ENCODE measurements at regions not wholly inside any gene's neighbourhood (a gene's known extent, or its start where the extent isn't known, plus 50 kb on each side); places are given as distances from the start of the nearest gene placed in this dataset.

DNA sequence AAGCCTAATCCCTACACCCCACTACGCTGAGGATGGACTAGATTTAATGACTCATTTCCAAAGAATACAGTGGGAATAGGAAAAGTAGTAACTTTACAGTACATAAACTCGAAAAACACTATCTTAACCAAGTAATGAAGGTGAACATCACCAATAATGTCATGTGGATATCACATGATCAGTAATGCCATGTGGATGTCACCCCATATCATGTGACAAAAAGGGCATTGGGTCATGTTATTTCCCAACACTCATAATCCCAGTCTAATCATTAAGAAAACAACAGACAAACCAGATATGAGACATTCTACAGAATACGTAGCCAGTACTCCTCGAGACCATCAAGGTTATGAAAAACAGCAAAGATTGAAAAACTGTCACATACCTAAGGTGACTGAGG, 667.3 kb upstream of the CRIM1 start:
- no peaks in the 10 kb centered on the region for H3K4me1 ChIP-seq
- H3K4me3 ChIP-seq (ENCODE audit: low read depth, low read length) = no peak overlapping the region
- TF ChIP-seq CTCF (IDR thresholded peaks at IDR 0.05; ENCODE audit: low read depth, low read length) = no peak
- H3K36me3 ChIP-seq = no peaks in the 10 kb centered on the region
- DNase-seq = no peak
- no peaks in the 10 kb centered on the region for H3K9me3 ChIP-seq
- no peaks in the 10 kb centered on the region for H3K27me3 ChIP-seq

- TF ChIP-seq CTCF (IDR thresholded peaks at IDR 0.05; ENCODE audit: low read depth, low read length) = no peak
Measured at GRCh38 chr2:35651688-35652323, 703.8 kb upstream of the CRIM1 start.

GRCh38 chr2:35614640-35615039, 740.9 kb upstream of the CRIM1 start:
- Histone ChIP-seq H3K9me3 (no peaks in the 10 kb centered on the region), H3K27me3 (no peaks in the 10 kb centered on the region), H3K4me3 (ENCODE audit: low read depth, low read length) (no peak overlapping the region), H3K4me1 (no peaks in the 10 kb centered on the region), H3K36me3 (no peaks in the 10 kb centered on the region)
- TF ChIP-seq CTCF (IDR thresholded peaks at IDR 0.05; ENCODE audit: low read depth, low read length) = no peak
- DNase-seq = no peak

More at GRCh38 chr2:35651688-35652323, 703.8 kb upstream of the CRIM1 start:
- Histone ChIP-seq H3K27me3 (no peaks in the 10 kb centered on the region), H3K36me3 (no peaks in the 10 kb centered on the region), H3K4me3 (ENCODE audit: low read depth, low read length) (no peak overlapping the region), H3K9me3 (no peaks in the 10 kb centered on the region), H3K4me1 (no peaks in the 10 kb centered on the region)
- DNase-seq = no peak

GRCh38 chr2:35606394-35606793, 749.2 kb upstream of the CRIM1 start:
- H3K9me3 ChIP-seq = no peaks in the 10 kb centered on the region
- no peaks in the 10 kb centered on the region for H3K4me1 ChIP-seq
- no peak for TF ChIP-seq CTCF (IDR thresholded peaks at IDR 0.05; ENCODE audit: low read depth, low read length)
- H3K4me3 ChIP-seq (ENCODE audit: low read depth, low read length) = no peak overlapping the region
- no peak for DNase-seq
- H3K27me3 ChIP-seq = no peaks in the 10 kb centered on the region
- no peaks in the 10 kb centered on the region for H3K36me3 ChIP-seq

- H3K9me3 ChIP-seq = no peaks in the 10 kb centered on the region
- no peak for TF ChIP-seq CTCF (IDR thresholded peaks at IDR 0.05; ENCODE audit: low read depth, low read length)
- no peaks in the 10 kb centered on the region for H3K36me3 ChIP-seq
- DNase-seq = no peak
- H3K4me1 ChIP-seq = no peaks in the 10 kb centered on the region
- H3K27me3 ChIP-seq = no peaks in the 10 kb centered on the region
- no peak overlapping the region for H3K4me3 ChIP-seq (ENCODE audit: low read depth, low read length)
Measured at GRCh38 chr2:35598310-35598709, 757.3 kb upstream of the CRIM1 start.

- Histone ChIP-seq H3K9me3 (no peaks in the 10 kb centered on the region), H3K4me1 (no peaks in the 10 kb centered on the region), H3K36me3 (no peaks in the 10 kb centered on the region), H3K4me3 (ENCODE audit: low read depth, low read length) (no peak overlapping the region), H3K27me3 (no peaks in the 10 kb centered on the region)
- DNase-seq = no peak
- no peak for TF ChIP-seq CTCF (IDR thresholded peaks at IDR 0.05; ENCODE audit: low read depth, low read length)
Measured at GRCh38 chr2:35591886-35592285, 763.7 kb upstream of the CRIM1 start.
